ENCODE measurements at regions not wholly inside any gene's neighbourhood (a gene's known extent, or its start where the extent isn't known, plus 50 kb on each side); places are given as distances from the start of the nearest gene placed in this dataset.

DNA sequence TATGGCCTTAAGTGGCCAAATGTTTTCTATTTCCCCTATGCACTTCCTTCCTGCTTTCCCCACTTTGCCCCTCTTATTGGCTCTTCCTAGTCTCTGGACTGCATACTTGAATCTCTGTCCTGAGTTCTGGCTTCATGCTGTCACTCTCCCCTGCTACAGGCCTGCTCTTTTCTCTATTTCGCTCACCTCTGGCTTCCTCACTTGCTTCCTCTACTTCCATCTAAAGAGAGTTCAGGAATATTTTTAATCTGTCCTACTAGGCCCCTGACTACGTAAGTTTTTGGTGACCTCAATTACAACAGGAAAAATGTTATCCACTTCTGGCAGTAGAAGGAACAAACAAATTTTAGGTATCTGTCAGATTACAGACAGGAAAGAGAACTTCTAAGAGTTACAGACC is 65.7 kb upstream of the WDR17 start:
- Histone ChIP-seq H3K4me1 (ENCODE audit: low read depth) (no peaks in the 10 kb centered on the region), H3K36me3 (no peaks in the 10 kb centered on the region), H3K27ac (no peak overlapping the region), H3K9me3 (ENCODE audit: low read depth) (no peaks in the 10 kb centered on the region), H3K27me3 (peaks cover 16% of the 10 kb centered on the region), H3K4me3 (no peak overlapping the region)
- DNase-seq (ENCODE audit: low read depth in 1 of 2, low spot score in 1 of 2), result no peak
- TF ChIP-seq, protein P1, sequence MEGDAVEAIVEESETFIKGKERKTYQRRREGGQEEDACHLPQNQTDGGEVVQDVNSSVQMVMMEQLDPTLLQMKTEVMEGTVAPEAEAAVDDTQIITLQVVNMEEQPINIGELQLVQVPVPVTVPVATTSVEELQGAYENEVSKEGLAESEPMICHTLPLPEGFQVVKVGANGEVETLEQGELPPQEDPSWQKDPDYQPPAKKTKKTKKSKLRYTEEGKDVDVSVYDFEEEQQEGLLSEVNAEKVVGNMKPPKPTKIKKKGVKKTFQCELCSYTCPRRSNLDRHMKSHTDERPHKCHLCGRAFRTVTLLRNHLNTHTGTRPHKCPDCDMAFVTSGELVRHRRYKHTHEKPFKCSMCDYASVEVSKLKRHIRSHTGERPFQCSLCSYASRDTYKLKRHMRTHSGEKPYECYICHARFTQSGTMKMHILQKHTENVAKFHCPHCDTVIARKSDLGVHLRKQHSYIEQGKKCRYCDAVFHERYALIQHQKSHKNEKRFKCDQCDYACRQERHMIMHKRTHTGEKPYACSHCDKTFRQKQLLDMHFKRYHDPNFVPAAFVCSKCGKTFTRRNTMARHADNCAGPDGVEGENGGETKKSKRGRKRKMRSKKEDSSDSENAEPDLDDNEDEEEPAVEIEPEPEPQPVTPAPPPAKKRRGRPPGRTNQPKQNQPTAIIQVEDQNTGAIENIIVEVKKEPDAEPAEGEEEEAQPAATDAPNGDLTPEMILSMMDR (IDR thresholded peaks at IDR 0.05; ENCODE audit: low read depth, low read length), result no peak

DNA sequence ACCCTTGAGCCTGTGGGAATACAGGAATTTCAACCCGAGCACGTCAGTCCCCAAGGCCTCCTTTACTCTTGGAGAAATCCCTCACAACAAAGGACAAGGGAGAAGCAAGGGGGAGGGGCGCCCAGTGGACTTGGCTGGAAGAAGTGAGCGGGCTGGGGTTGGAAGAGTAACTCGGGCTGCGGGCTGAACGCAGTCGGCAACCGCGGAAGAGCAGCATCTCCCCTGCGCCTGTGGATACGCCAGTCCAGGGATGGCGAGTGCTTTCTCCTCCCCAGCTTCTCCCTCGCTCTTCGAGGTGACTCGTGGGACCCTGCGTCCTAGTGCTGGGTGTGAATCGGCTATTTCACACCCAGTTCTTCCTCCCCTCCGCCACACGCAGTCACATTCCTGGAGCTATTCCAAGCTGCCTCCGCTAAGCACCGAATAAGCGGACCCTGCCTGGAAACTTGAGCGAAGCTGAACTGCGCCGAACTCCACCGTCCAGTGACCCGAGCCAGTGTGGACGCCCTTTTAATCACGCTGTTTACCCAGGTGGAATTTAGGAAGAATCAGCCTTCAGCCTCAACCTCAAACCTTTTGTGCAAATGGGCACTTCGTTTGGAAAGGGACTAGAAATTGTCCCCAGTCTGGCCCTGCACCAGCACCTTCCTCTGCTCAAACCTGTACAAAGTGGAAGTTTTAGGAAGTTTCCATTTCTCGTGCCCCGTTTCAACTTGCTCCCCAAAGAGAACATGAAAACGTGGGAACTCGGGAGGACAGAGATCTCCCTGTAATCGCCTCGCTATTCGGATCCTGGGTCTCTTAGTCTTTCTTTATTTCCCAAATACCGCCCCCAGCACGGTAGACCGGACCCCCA is 64.3 kb upstream of the WDR17 start:
- H3K36me3 ChIP-seq, result no peaks in the 10 kb centered on the region
- no peak overlapping the region for H3K27ac ChIP-seq
- TF ChIP-seq, protein P1 (IDR thresholded peaks at IDR 0.05; ENCODE audit: low read depth, low read length), result no peak
- no peaks in the 10 kb centered on the region for H3K9me3 ChIP-seq (ENCODE audit: low read depth)
- peak overlapping the region; percentile 63 for H3K4me3 ChIP-seq
- peak; percentile 33 to 68 for DNase-seq (ENCODE audit: low read depth in 1 of 2, low spot score in 1 of 2)
- no peaks in the 10 kb centered on the region for H3K4me1 ChIP-seq (ENCODE audit: low read depth)
- H3K27me3 ChIP-seq, result peaks cover 16% of the 10 kb centered on the region

DNA sequence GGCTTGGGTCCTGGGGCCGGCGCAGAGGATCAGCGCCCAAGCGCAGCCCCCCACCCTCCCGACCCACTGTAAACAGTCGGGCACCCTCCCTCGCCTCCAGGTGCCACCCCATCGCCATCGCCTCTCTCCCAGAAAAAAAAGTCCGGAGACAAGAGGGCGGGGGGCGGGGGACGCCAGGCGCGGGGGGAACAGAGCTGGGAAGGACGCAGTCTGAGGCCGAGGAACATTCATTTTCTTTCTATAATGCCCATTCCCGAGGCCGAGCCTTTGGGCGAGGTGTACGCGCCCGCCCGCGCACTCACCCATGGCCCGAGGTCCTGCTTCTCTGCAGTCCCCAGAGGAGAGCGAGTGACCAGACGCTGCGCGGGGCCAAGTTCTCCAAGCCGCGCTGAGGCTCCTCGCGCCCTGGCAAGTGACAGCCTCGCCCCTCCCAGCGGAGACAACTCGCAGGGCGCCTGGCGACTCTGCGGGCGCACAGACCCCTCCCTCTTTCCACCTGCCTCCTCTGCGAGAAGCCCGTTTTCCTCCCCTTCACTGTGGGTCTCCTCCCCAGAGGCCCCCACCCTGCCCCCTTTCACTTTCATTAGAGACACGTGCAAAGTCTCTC is 63.5 kb upstream of the WDR17 start:
- no peaks in the 10 kb centered on the region for H3K36me3 ChIP-seq
- peak in 1 of 2 donors; percentile 78 for DNase-seq (ENCODE audit: low read depth in 1 of 2, low spot score in 1 of 2)
- no peak overlapping the region for H3K27ac ChIP-seq
- peak overlapping the region; percentile 63 for H3K4me3 ChIP-seq
- TF ChIP-seq, protein P1 (IDR thresholded peaks at IDR 0.05; ENCODE audit: low read depth, low read length), result no peak
- peaks cover 16% of the 10 kb centered on the region for H3K27me3 ChIP-seq
- no peaks in the 10 kb centered on the region for H3K9me3 ChIP-seq (ENCODE audit: low read depth)
- no peaks in the 10 kb centered on the region for H3K4me1 ChIP-seq (ENCODE audit: low read depth)

DNA sequence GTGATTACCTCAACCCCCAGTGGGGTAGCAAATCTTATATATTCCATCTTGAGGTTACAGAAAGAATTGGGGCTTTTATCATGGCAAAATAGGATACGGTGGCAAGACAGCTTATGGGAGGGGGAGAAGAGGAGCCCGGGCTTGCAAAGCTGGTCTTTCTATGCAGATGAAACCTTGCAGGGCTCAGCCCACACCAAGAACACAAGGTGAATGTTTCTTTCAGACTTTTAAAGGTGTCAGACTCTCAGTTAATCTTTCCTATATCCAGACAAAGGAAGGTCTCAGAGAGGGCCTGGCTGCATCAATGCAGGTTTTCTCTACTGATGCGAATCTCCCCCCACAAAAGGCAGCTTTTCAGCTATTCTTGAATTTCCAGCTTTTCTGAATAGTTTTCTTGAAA is 59.9 kb upstream of the WDR17 start:
- peaks cover 16% of the 10 kb centered on the region for H3K27me3 ChIP-seq
- no peak for DNase-seq (ENCODE audit: low read depth in 1 of 2, low spot score in 1 of 2)
- no peaks in the 10 kb centered on the region for H3K9me3 ChIP-seq (ENCODE audit: low read depth)
- TF ChIP-seq, protein P1 (IDR thresholded peaks at IDR 0.05; ENCODE audit: low read depth, low read length), result no peak
- no peaks in the 10 kb centered on the region for H3K4me1 ChIP-seq (ENCODE audit: low read depth)
- no peak overlapping the region for H3K27ac ChIP-seq
- H3K4me3 ChIP-seq, result no peak overlapping the region
- no peaks in the 10 kb centered on the region for H3K36me3 ChIP-seq

DNA sequence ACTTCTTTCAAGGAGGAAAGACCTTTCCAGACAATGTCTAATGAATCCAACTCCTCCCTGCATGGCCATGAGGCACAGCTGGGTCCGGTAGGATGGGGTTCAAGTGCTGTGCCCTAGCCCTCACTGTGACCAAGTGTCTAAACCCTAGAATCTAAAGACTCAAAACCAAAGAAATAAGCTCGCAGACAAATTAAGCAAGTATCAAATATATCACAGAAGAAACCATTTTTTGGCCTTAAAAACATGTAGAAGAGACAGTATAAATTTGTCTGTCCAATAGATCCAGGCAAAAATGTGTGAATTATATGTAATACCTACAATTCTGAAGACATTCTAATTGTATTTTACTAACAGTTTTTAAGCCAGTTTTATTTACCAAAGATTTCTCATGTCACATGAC is 56.4 kb upstream of the WDR17 start:
- DNase-seq (ENCODE audit: low read depth in 1 of 2, low spot score in 1 of 2), result no peak
- no peaks in the 10 kb centered on the region for H3K4me1 ChIP-seq (ENCODE audit: low read depth)

More for the DNA sequence above, 56.4 kb upstream of the WDR17 start:
- Histone ChIP-seq H3K27ac (no peak overlapping the region), H3K27me3 (no peaks in the 10 kb centered on the region), H3K36me3 (no peaks in the 10 kb centered on the region), H3K4me3 (no peak overlapping the region), H3K9me3 (ENCODE audit: low read depth) (no peaks in the 10 kb centered on the region)
- TF ChIP-seq, protein P1 (IDR thresholded peaks at IDR 0.05; ENCODE audit: low read depth, low read length), result no peak

Measured in cardiac muscle cell (in vitro differentiated cells and primary cell).